Caki2 (cell line): ENCODE measurements at regions not wholly inside any gene's neighbourhood (a gene's known extent, or its start where the extent isn't known, plus 50 kb on each side); places are given as distances from the start of the nearest gene placed in this dataset.

Source experiments
- DNase-seq: peaks from one replicate; pipeline ENCODE4 v3.0.0-alpha.2; 2015; ENCODE audit warnings: low read depth
- in situ Hi-C: cut with HindIII; loops from 2 replicates; pipeline ENCODE4 v1.10.0; 2016; ENCODE audit warnings: low sequenced_read_pairs, low pct_unique_long_range_greater_than_20kb, mixed read lengths

DNA sequence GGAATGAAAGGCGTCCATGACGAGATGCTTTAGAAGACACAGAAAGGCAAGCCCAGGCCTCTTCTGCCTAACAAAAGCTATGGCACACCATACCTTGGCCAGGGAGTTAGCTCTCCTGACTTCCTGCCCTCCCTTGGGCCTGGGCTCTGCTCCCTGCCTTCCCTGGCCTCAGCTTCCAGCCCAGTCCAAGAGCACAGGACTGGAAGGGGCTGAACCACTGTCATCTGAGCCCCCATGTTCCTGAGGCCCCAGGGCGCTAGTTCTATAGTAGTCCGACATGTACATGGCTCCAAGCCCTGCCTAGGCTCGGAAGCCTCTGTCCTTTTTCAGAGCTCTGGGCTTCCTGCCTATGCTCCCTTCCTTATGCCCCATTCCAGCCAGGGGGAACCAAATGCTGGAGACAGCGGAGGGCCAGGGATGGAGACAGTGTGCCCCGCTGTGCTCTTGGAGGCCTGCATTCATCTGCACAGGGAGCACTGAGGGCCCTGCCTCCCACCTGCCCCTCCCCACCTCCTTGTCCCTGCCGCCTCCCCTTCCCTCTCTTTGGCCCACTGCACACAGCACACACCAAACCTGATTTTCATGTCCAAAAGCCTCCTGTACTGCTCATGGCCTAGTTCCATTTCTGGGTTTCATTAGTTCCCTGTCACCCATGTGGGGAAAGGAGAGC lies 240.1 kb downstream of the RHOU start:
- DNase-seq, result no peak
- in situ Hi-C loops, result no loop called here

DNA sequence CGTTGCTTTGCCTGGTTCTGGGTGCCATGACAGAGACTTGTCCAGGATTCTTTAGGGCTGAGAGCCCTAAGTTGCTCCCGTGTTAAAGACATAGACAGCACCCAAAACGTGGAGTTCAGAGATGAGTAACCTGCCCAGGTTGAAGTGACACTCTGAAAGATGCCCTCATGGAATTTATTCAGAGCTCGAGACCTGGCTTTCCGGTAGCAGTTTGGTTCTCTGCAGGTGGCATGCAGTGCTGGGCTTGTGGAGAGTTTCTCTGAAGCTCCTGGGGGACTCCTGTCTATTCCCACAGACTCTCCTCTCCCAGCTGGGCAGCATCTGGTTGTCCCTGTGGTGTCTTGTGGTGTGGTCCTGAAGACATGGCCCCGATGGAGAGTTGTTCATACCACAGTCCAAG lies 241.0 kb downstream of the RHOU start:
- in situ Hi-C loops, result no loop called here
- no peak for DNase-seq

DNA sequence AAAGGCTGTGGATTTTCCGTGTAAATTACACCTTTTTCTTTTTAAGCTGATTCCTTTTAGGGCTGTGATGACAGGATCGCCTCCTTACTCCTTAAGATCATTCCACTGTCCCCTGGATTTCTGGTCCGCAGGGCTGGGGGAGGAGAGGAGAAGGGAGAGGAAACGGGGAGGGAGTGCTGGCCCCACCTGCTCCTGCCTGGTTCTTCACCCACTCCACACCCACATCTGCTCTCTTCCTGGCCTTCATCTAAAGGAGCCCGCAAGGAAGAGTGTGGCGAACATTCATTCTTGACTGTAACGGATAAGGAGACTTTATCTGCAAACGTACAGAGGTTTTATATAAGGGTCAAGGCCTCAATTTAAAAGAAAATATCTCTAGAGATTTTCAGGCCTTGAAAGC lies 242.0 kb downstream of the RHOU start:
- in situ Hi-C loops, result no loop called here
- no peak for DNase-seq

DNA sequence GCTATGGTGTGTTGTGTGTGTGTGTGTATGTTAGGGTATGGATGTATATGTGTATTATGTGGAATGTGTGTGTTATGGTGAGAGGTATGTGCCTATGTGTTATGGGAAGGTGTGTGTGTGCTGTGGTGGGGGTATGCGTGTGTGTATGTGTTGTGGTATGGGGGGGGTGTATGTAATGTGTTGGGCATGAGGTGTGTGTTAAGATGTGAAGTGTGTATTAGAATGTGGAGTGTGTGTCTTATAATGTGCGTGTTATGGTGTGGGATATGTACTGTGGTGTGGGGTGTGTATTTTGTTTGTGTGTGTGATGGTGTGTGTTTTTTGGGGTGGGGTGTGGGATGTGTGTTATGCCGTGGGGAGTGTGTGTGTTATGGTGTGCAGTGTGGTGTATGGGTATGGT lies 242.5 kb downstream of the RHOU start:
- in situ Hi-C loops, result no loop called here
- DNase-seq, result no peak

DNA sequence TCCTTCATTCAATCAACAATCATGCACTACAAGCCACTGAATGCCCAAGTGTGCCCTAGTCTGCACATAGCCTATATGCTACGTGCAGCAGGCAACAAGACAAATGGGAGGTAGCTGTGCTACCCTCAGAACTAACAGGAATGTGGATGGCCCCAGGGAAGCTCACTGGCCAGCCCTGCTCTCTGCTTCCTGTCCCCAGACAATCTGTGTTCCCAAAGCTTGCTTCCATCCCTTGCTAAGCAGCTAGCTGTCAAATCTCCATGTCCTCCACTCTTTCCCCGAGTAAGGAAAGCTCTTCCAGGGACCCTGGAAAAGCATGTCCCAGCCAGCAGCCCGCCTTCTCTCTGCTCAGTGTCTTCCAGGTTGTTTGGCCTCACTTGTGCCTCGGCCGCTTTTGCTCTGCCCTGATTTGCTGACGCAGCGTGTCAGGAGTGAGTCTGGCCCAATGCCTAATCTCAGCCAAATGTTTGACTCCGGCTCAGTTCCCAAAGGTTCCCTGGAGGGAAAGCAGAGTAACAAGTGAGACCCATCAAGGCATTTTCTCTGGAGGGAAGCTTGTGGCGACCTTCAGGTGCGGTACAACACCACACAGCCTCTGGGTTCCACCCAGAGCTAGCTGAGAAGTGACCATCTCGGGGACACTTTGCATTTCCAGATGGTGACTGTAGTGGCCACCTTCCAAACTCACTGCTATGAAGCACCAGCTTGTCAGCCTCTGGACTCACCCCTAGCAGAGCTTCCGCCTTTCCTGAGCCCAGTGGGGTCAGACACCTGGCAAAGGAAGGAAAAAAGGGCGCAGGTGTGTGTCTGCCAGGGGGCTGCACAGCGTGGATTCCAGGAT lies 243.4 kb downstream of the RHOU start:
- no peak for DNase-seq
- in situ Hi-C loops, result no loop called here

DNA sequence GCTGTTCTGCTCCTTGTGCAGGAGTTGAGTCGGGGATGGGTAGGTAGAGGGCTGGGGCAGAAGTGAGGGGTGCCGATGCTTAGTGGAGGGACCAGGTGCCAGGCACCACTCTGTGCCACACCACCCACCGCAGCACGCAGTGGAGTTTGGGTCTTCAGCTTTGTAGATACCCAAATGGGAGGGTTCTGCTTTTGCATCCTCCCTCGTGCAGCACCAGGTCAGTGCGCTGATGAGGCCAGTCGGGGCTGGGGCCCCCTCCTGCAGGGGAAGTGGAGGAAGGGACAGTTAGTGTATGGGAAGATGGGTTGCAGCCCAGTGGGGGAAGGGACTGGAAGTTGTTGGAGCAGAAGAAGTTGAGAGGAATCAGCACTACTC lies 244.0 kb downstream of the RHOU start:
- in situ Hi-C loops, result no loop called here
- no peak for DNase-seq

DNA sequence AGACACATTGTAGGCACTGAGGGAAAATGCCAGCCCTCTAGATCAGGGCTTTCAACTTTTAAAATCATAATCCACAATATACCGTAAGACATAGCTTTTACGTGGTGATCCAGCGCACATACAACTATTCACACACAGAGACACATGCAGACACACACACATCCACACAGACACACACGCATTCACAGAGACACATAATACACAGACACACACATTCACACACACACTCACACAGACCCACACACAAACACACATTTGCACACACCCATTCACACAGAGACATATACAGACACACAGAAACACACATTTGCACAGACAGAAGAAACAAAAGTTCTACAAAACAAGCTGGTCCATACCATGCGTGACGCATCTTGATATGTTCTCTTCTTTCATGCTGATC lies 244.5 kb downstream of the RHOU start:
- in situ Hi-C loops, result no loop called here
- no peak for DNase-seq

DNA sequence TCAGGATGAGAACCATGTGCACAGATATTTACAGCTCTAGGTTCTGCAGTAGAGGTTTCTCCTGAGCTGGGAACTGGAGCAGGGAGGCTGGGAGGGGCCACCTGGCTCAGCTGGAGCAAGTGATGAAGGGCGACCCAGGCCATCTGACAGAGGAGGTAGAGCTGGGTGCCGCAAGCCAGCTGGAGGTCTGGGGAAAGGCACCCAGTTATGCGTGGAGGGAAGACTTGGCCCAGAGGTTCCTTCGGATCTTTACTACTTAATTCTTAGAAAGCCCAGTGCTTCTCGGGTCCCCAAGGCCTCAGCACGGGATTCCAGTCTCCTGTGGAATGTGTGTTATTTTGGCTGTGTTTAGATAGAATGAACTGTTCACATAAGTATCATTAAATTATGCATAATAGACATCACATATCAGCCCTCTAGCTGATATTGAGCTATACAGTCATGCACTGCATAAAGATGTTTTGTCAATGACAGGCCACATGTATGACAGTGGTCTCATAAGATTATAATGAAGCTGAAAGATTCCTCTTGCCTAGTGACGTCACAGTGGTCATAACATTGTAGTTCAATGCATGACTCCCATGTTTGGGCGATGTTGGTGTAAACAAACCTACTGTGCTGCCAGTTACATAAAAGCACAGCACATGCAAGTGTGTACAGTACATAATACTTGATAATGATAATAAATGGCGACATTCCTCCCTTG lies 245.1 kb downstream of the RHOU start:
- in situ Hi-C loops, result no loop called here

DNA sequence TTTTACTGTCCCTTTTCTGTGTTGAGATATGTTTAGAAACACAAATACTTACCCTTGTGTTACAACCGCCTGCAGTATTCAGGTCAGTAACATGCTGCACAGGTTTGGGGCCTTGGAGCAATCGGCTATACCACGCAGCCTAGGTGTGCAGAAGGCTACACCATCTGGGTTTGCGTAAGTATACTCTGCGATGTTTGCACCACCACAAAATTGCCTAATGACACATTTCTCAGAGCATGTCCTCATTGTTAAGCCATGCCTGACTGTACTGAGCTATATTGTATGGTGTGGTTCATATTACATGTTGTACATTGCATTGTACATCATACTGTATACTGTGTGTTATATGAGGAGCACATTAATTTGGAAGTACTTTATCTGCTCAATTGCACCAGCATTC lies 247.4 kb downstream of the RHOU start:
- in situ Hi-C loops, result no loop called here
- no peak for DNase-seq

More for the DNA sequence above, 245.1 kb downstream of the RHOU start:
- no peak for DNase-seq

DNA sequence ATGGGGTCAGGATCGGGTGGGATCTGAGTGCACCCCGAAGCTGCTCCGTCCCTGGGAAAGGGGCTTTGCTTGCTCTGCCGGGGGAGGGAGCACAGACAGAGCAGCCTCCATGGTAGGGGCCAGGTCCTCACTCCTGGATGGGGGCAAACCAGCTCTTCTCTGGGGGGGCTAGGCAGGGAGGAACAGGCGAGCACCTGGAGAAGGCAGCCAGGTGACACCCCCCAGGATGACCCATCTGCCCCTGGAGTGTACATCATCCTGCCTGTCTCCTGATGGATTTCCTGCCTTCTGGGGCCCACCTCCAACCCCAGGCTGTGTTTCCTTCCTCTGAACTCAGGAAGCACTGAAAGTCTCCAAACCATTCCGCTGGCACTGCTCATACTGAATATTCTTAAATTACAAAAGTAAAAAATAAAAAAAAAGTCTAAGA lies 248.0 kb downstream of the RHOU start:
- no peak for DNase-seq
- in situ Hi-C loops, result no loop called here

DNA sequence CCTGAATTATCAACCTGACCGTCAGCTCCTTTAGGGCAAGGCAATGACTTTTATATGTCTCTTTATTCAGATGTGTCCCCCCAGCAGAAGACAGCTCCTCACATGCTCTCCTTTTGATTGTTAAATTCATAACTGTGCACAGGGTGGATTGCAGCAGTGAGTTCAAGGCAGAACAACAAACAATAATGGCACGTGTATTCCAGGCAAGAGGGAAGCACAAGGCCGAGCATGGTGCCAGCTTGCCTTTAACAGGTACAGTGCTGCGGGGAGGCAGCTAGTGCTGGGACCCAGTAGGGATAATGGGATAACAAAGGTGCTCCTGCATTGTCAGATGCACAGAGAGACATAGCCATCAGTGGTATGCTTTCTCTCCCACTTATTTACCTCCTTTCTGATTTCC lies 248.4 kb downstream of the RHOU start:
- DNase-seq, result no peak
- in situ Hi-C loops, result no loop called here

DNA sequence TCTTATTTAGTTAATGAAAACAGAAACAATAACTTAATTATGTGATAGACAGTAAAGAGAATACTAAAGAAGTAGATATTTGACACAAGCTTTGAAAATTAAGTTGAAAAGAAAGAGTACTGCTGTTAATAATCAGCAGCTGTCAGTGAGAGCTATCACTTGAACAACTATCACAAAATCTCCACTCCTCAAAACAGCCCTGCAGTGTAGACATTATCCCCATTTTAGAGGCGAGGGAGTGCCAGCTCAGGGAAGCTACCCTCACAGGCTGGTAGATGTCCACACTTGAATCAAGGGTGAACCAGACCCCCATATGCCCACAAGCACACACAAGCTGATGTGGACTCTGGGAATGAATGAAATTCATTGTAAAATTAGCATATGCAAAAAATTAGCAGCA lies 248.8 kb downstream of the RHOU start:
- in situ Hi-C loops, result no loop called here
- no peak for DNase-seq

DNA sequence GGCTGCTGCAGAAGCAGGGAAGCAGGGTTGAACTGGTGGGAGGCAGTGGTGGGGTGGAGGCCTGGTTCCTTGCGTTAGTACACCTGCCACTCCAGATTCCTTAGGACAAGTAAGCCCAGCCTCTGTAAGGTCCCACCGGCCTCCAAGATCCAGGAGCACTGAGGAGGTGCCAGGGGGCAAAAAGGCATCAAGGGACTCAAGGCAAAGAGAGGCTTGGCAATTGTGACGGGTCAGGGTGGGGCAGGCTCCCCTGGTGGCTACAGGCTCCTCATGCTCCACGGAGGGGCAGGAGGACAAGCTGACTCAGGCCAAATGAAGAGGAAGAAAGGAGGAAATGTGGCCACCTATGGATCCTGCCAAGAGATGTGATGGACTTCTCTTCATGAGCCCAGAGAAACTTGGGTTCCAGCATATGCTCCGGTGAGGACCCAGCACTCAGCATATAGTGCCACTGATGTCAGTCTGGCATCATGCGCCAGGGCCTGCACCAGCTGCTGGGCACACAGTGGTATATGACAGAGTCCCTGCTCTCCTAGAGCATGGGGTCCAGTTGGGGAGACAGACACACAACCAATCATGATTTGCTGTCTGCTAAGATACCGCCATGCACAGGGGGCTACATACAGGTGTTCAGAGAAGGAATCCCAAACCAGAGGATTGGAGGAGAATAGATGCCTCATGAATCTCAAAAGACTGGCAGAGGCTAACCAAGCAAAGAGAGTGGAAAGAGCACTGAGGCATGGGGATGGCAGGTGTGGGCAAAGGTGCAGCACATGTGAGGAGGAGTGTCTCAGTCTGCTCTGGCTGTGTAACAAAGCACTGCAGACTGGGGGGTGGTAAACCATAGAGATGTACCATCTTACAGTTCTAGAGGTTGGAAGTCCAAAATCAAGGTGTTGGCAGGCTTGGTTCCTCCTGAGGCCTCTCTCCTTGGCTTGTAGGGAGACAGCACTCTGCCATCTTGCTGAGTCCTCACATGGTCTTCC lies 249.7 kb downstream of the RHOU start:
- DNase-seq, result no peak
- in situ Hi-C loops, result no loop called here

DNA sequence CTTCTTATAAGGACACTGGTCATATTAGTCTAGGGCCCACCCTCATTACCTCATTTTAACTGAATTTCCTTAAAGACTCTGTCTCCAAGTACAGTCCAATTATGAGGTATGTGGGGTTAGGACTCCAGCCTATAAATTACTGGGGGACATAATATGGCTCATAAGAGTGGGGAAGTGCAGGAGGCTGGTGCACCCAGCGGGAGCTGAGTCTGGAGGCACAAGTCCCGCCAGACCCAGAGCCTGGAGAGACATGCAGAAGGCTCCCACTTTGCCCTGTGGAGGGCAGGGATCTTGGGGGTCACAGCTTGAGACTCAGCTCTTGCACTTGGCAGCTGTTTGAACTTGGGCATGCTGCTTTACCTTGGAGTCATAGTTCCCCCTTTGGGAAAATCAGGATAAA lies 250.4 kb downstream of the RHOU start:
- no peak for DNase-seq
- in situ Hi-C loops, result no loop called here

DNA sequence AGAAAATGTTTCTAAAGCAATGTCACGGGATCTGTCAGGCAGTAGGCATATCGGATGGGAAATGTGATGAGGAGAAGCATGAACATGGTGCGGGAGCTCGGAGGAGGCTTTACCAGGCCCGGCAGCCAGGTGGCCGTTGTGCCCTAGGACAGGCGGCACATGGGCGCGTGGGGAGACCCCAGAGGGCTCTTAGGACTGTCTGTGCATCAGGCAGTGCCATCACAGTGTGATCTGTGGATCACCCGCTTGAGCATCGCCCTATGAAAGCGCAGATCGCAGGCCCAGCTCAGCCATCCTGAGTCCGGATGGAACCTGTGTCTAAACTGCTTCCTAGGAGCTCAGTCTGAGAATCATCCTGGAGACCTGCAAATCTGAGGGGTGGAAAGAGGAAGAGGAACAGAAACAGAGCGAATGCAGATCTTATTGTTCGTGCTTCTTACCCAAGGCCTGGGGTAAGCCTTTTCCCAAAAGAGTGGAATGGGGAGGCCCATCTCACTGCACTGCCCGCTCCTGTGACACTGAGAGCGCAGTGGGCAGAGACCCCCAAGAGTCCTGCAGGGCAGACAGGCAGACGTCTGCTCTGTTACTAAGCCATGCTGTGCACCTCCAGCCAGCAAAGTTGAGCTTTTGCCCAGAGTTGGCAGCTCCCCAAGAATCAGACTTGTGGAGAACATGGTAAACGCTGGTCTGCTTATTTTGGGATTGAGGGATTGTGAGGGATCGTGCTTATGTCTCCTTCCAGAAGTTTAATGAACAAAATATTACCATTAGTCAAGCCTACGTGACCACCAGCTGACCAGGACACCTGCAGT lies 251.0 kb downstream of the RHOU start:
- no peak for DNase-seq
- in situ Hi-C loops, result no loop called here

DNA sequence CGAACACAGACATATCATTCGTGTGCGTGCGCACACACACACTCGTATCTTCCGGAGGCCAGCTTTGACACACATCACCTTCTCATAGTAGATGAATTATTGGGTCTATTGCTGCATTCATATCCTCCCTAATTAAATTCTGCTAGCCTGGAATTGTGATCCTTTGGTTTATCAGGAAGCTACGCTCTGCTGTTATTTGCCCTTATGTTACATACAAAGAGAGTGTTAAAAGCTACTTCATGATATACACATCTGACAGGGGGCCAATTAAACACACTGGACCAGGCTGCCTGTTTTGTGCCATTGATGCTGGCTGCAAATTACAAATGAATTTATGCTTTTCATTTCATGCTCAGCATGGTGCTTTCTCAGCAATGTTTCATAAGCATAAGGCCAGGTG lies 252.0 kb downstream of the RHOU start:
- DNase-seq, result no peak
- in situ Hi-C loops, result no loop called here

DNA sequence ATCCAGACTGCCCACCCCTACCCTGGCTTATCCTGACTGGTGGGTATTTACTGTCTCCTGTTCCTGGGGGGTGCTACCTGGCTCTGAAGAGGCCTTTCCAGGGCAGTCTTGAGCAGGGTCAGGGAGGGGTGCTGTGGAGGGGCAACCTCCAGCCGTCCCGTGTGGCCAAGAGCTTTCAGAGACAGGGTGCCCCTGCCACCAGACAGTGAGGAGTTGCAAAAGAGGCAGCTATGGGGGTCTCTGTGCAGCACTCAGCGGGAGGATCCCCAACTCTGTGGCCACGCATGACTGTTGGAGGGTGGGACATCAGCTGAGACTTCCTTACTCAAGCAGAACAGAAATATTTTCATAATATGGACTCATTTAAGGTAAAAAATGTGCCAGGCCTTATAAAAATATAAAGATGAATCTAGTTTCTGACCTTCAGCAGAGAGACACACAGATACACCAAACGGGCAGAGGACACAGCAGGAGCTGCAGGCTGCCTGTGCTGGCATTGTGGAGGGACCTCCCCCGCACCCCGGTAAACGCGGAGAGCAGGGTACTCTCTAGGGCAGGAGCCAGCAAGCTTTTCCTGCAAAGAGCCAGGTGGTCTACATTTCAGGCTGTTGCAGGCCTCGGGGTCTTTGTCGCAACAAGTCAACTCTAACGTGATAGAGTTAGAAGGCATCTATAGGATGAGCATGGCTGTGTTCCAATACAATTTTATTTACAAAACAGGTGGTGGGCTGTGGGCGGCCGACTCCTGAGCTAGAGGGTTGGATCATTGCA lies 252.6 kb downstream of the RHOU start:
- no peak for DNase-seq
- in situ Hi-C loops, result no loop called here
